ENCODE measurements at regions not wholly inside any gene's neighbourhood (a gene's known extent, or its start where the extent isn't known, plus 50 kb on each side); places are given as distances from the start of the nearest gene placed in this dataset.

DNA sequence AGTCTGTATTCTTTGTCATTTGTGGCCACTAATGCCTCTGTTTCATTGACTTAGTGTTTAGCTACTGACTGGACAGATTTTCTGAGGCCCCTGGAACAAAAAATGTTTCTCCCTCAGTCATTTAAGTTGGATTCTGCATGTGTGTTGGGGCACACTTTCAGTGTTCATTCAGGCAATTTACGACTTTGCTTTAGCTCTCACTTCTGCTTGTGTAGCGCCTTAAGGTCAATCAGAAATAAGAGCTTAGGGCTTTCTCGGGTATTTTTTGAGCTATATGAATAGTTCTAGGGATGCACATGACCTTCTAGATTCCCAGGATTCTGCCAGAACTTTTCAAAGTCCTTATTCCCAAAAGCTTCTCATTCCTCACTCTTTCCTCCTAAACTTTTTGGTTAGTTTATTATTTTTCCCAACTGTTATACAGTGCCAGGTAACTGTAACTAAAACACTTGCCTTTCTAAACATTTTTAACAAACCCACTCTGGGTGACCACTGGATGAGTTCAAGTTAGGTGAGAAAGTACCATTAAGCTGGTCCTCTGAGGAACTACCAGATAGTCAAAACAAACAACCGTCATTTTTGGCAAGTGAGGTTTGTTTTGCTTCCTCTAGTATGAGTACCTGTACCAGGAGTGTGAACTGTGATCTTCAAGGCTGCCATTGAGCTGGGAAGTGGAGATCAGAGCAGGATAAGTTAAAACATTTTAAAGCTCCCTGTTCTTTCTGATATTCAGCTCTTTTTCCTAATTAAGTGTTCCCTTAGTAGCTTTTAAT lies 571.3 kb upstream of the TLE4 start:
- DNase-seq, result no peak

DNA sequence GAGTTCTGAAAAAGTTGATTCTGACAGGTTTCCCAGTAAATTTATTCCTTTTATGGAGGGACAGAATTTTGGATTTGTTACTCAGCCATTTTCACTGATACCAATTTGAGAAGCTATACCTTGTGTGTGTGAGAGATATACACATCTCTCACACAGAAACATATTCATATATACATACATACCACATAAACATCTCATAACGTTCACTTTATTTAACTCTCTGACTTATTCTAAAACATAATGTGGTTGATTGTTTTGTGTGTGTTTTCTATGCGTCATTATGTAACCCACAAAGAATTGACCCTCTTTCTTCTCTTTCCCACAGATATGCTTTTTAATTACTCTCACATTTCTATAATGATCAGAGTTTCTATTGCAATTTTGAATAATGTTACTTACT lies 570.8 kb upstream of the TLE4 start:
- DNase-seq, result no peak

DNA sequence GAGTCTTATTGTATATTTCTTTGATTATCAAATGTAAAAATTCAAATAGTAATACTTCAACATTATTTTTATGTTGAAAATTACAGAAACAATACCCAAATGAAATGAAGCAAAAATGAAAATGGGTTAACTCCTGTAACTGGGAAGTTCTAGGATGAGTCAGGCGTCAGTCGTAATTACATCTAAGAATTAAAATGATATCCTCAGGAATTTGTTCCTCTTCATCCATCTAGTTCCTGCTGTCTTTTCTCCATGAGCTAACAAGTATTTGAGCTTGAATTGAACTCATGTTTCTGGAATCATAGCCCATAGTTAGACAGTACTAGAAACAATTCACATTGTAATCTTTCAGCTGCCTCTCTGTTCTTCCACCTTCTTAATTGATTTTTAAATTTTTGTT lies 568.3 kb upstream of the TLE4 start:
- DNase-seq, result no peak

DNA sequence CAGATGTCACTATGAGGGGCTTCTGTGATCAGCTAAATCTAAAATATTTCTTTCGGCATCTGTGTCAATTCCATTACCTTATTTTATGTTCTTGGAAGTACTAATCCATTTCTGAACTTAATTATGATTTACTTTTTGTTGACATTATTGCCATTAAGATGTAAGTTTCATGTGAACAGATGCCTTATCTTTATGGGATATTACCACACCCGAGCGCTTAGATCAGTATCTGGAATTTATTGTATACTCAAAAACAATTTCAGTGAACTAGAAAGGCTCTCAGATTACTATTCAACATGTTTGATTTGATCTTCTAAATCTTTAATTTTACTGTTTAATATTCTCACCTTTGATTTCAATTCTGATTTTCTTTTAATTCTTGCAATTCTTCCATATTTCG lies 567.7 kb upstream of the TLE4 start:
- no peak for DNase-seq

- DNase-seq, result no peak
Measured at GRCh38 chr9:79006546-79006945, 565.2 kb upstream of the TLE4 start.

- no peak for DNase-seq
Measured at GRCh38 chr9:79007701-79008483, 563.9 kb upstream of the TLE4 start.

GRCh38 chr9:79008916-79009315 lies 562.8 kb upstream of the TLE4 start:
- no peak for DNase-seq

- DNase-seq, result no peak
Measured at GRCh38 chr9:79011461-79011860, 560.3 kb upstream of the TLE4 start.

DNA sequence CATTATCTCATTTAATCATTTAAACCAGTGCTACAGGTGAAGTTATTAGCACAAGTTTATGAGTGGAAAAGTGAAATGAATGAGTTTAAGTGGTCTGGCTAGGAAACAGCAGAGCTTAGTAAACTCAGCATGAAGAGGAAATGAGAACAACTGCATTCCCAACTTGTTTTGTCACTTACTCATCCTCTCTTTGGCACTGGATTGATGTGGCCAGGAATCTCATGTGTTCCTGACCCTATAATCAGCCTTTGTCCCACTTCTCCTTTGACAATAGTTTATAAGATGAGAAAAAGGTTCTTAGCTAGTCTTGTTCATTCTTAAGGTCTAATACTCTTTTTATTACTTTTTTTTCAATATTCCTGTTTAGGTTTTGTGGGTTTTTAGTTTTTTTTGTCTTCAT lies 559.2 kb upstream of the TLE4 start:
- DNase-seq, result no peak

GRCh38 chr9:79013715-79014610 lies 557.8 kb upstream of the TLE4 start:
- DNase-seq, result no peak

- no peak for DNase-seq
Measured at GRCh38 chr9:79014929-79015699, 556.7 kb upstream of the TLE4 start.

GRCh38 chr9:79015951-79016350 lies 555.8 kb upstream of the TLE4 start:
- DNase-seq, result no peak

- DNase-seq, result no peak
Measured at GRCh38 chr9:79020276-79020675, 551.5 kb upstream of the TLE4 start.

DNA sequence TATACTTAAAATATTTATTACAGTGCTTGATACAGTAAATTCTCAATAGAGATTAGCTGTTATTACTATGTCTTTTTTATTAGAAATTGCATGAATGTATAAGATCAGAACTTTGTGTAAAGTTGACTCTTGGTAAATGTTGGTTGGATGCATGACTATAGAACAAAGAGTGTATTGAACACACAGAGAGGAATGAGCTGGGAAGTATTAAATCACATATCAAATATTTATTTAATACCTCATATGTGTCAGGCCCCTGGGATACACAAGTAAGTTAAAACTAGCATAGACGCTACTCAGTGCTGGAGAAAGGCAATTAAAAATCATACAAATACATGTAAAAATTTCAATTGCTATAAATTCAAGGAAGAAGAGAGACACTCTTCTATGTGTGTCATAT lies 550.7 kb upstream of the TLE4 start:
- no peak for DNase-seq

- DNase-seq, result no peak
Measured at GRCh38 chr9:79023134-79023580, 548.6 kb upstream of the TLE4 start.

- no peak for DNase-seq
Measured at GRCh38 chr9:79026316-79026715, 545.4 kb upstream of the TLE4 start.

DNA sequence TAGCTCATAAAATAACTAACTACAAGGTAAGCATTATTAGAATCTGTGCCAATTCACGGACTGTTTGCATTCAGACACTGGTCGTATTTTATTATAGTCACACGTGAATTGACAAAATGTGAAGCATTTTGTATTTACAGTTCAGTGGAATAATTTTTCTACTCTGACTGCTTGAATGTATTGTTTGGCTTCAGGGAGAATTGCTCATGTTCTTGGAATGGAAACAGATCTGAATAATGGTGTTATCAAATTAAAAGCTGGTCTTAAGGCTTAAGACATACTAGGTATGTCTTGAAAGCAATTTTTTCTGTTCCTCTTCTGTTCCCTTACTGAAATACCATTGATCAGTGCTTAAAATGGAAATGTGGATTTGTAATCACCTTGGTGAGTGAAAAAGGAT lies 543.7 kb upstream of the TLE4 start:
- no peak for DNase-seq

DNA sequence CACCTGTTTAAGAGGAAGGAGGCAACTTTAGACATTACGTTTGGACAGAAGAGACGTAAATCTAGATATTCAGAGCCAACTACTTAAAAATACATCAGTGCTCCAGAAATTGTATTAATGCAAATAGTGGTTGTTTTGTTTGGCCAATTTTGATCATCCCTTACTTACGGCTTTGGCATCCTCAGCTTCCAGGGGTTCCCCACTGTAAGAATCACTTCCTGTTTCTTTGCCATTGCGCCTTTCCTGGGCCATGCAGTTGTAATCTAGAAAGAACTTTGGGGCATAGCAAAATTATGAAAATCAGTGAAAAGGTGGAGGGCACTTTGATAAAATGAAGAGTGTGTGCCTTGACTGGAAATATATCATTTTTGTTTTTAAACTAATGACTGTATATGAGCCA lies 537.2 kb upstream of the TLE4 start:
- no peak for DNase-seq

DNA sequence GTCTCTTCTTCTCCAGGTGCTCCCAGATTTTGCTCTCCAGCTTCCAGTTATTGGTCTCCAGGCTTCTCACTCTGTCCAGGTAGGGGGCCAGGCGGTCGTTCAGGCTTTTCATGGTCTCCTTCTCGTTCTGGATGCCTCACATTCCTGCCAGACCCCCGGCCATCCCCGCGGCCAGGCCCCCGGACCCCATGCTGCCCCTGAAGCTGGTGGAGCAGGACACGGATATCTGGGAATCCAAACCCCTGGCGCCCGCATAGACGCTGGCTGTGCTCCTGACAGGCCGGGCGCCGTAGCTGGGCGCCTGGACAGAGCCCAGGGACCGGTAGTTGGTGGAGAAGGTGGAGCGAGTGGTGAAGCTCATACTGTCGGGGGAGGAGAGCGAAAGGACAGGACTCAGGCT lies 534.4 kb upstream of the TLE4 start:
- no peak for DNase-seq

DNA sequence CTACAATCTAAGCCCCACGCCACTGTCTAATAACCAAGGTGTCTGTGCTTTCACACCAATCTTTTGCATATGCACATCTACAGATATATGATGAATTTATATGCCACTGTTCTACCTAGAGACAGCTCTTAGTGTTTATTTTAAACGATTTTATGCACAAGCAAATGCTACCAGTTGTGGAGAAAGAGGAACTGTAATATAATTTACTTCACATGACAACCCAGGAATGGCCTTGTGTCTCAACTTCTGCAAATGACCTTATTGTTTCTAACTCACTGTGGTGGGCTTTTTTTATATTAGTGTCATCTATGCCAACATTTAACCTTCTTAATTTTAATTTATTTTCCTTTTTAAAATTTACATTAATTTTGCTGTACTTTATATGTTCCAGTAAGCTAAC lies 531.1 kb upstream of the TLE4 start:
- no peak for DNase-seq

- no peak for DNase-seq
Measured at GRCh38 chr9:79041266-79041665, 530.5 kb upstream of the TLE4 start.

- no peak for DNase-seq
Measured at GRCh38 chr9:79043916-79044315, 527.8 kb upstream of the TLE4 start.

DNA sequence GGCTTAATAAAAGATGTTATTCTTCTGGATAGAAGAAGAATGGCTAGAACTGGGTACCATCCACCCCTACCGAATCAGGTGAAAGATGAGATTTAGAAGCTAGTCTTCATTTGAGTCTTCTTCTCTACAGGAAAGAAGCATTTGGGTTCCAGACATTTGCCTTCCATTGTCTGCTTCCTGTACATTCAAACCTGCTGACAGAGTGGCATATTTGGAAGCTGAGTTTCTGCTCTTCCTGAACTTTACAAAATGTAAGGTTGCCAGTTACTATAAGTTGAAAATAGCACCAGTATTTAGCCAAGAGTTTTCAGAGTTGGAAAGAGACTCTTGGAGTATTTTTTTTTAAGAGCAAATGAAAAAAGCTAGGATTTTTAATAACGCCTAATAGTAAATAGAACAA lies 525.4 kb upstream of the TLE4 start:
- DNase-seq, result no peak
